ENCODE measurements at regions not wholly inside any gene's neighbourhood (a gene's known extent, or its start where the extent isn't known, plus 50 kb on each side); places are given as distances from the start of the nearest gene placed in this dataset.
A peak's percentile ranks its signal among the peaks of the same experiment; 100 is the strongest.

- TF ChIP-seq CTCF (IDR thresholded peaks at IDR 0.05; ENCODE audit: insufficient read depth, low read depth, low read length) = no peak
Observed at GRCh38 chr13:75231235-75231634, 250.7 kb downstream of the TBC1D4 start.

GRCh38 chr13:75226733-75227435, 255.1 kb downstream of the TBC1D4 start:
- H3K4me3 ChIP-seq (ENCODE audit: low read depth, low read length) = no peak overlapping the region
- TF ChIP-seq CTCF (IDR thresholded peaks at IDR 0.05; ENCODE audit: insufficient read depth, low read depth, low read length) = no peak
- DNase-seq (ENCODE audit: low read depth) = peak; percentile 60

More at GRCh38 chr13:75231235-75231634, 250.7 kb downstream of the TBC1D4 start:
- no peak for DNase-seq (ENCODE audit: low read depth)
- no peak overlapping the region for H3K4me3 ChIP-seq (ENCODE audit: low read depth, low read length)

GRCh38 chr13:75226092-75226491, 255.9 kb downstream of the TBC1D4 start:
- no peak for DNase-seq (ENCODE audit: low read depth)

GRCh38 chr13:75225288-75226032, 256.5 kb downstream of the TBC1D4 start:
- no peak overlapping the region for H3K4me3 ChIP-seq (ENCODE audit: low read depth, low read length)
- no peak for DNase-seq (ENCODE audit: low read depth)
- no peak for TF ChIP-seq CTCF (IDR thresholded peaks at IDR 0.05; ENCODE audit: insufficient read depth, low read depth, low read length)

More at GRCh38 chr13:75226092-75226491, 255.9 kb downstream of the TBC1D4 start:
- TF ChIP-seq CTCF (IDR thresholded peaks at IDR 0.05; ENCODE audit: insufficient read depth, low read depth, low read length) = no peak
- H3K4me3 ChIP-seq (ENCODE audit: low read depth, low read length) = no peak overlapping the region

- no peak for DNase-seq (ENCODE audit: low read depth)
- no peak overlapping the region for H3K4me3 ChIP-seq (ENCODE audit: low read depth, low read length)
- TF ChIP-seq CTCF (IDR thresholded peaks at IDR 0.05; ENCODE audit: insufficient read depth, low read depth, low read length) = no peak
Observed at GRCh38 chr13:75224053-75224742, 257.8 kb downstream of the TBC1D4 start.

- H3K4me3 ChIP-seq (ENCODE audit: low read depth, low read length) = no peak overlapping the region
- no peak for TF ChIP-seq CTCF (IDR thresholded peaks at IDR 0.05; ENCODE audit: insufficient read depth, low read depth, low read length)
- peak; percentile 9 for DNase-seq (ENCODE audit: low read depth)
Observed at GRCh38 chr13:75222031-75222430, 259.9 kb downstream of the TBC1D4 start.

All from fibroblast of villous mesenchyme (primary cell).